ENCODE measurements at regions not wholly inside any gene's neighbourhood (a gene's known extent, or its start where the extent isn't known, plus 50 kb on each side); places are given as distances from the start of the nearest gene placed in this dataset.
"Not testable (repeated sequence)": the region's sequence is repeated elsewhere in the genome, so short reads cannot be mapped to it uniquely, and the experiment has no call there.

- Mint-ChIP-seq H3K36me3 (ENCODE audit: low read depth, unreplicated experiment) (peaks cover 4% of the 10 kb centered on the region), H3K27me3 (ENCODE audit: unreplicated experiment) (peaks cover 1% of the 10 kb centered on the region), H3K27ac (ENCODE audit: unreplicated experiment) (no peak overlapping the region), H3K4me1 (ENCODE audit: unreplicated experiment) (no peaks in the 10 kb centered on the region), H3K9me3 (ENCODE audit: unreplicated experiment) (no peaks in the 10 kb centered on the region), H3K4me3 (ENCODE audit: unreplicated experiment) (no peak overlapping the region)
- no peak for DNase-seq (ENCODE audit: low spot score)
- no peak for TF ChIP-seq CTCF (IDR thresholded peaks at IDR 0.05; ENCODE audit: unreplicated experiment)
Measured at GRCh38 chr16:88132836-88133506, 181.7 kb downstream of the BANP start.

GRCh38 chr16:88133507-88133843 is 182.2 kb downstream of the BANP start:
- no peak for TF ChIP-seq CTCF (IDR thresholded peaks at IDR 0.05; ENCODE audit: unreplicated experiment)
- no peak overlapping the region for H3K4me3 Mint-ChIP-seq (ENCODE audit: unreplicated experiment)
- no peaks in the 10 kb centered on the region for H3K4me1 Mint-ChIP-seq (ENCODE audit: unreplicated experiment)
- peaks cover 1% of the 10 kb centered on the region for H3K27me3 Mint-ChIP-seq (ENCODE audit: unreplicated experiment)
- H3K9me3 Mint-ChIP-seq (ENCODE audit: unreplicated experiment) = no peaks in the 10 kb centered on the region
- DNase-seq (ENCODE audit: low spot score) = no peak
- no peak overlapping the region for H3K27ac Mint-ChIP-seq (ENCODE audit: unreplicated experiment)
- H3K36me3 Mint-ChIP-seq (ENCODE audit: low read depth, unreplicated experiment) = peaks cover 4% of the 10 kb centered on the region

- not testable (repeated sequence) for H3K27ac Mint-ChIP-seq (ENCODE audit: unreplicated experiment); H3K36me3 Mint-ChIP-seq (ENCODE audit: low read depth, unreplicated experiment)
Measured at GRCh38 chr16:88134172-88134898, 183.1 kb downstream of the BANP start.

GRCh38 chr16:88134899-88135682 is 183.9 kb downstream of the BANP start:
- H3K9me3 Mint-ChIP-seq (ENCODE audit: unreplicated experiment); H3K36me3 Mint-ChIP-seq (ENCODE audit: low read depth, unreplicated experiment); DNase-seq (ENCODE audit: low spot score); H3K27ac Mint-ChIP-seq (ENCODE audit: unreplicated experiment); H3K4me1 Mint-ChIP-seq (ENCODE audit: unreplicated experiment); H3K27me3 Mint-ChIP-seq (ENCODE audit: unreplicated experiment); H3K4me3 Mint-ChIP-seq (ENCODE audit: unreplicated experiment): not testable (repeated sequence)

More at GRCh38 chr16:88134172-88134898, 183.1 kb downstream of the BANP start:
- H3K4me3 Mint-ChIP-seq (ENCODE audit: unreplicated experiment); H3K4me1 Mint-ChIP-seq (ENCODE audit: unreplicated experiment); H3K27me3 Mint-ChIP-seq (ENCODE audit: unreplicated experiment); H3K9me3 Mint-ChIP-seq (ENCODE audit: unreplicated experiment); DNase-seq (ENCODE audit: low spot score): not testable (repeated sequence)

GRCh38 chr16:88136211-88136713 is 185.0 kb downstream of the BANP start:
- not testable (repeated sequence) for DNase-seq (ENCODE audit: low spot score); H3K4me3 Mint-ChIP-seq (ENCODE audit: unreplicated experiment); H3K36me3 Mint-ChIP-seq (ENCODE audit: low read depth, unreplicated experiment); H3K27ac Mint-ChIP-seq (ENCODE audit: unreplicated experiment); H3K9me3 Mint-ChIP-seq (ENCODE audit: unreplicated experiment); H3K27me3 Mint-ChIP-seq (ENCODE audit: unreplicated experiment); H3K4me1 Mint-ChIP-seq (ENCODE audit: unreplicated experiment)

- H3K27me3 Mint-ChIP-seq (ENCODE audit: unreplicated experiment); DNase-seq (ENCODE audit: low spot score); H3K27ac Mint-ChIP-seq (ENCODE audit: unreplicated experiment); H3K36me3 Mint-ChIP-seq (ENCODE audit: low read depth, unreplicated experiment); H3K4me1 Mint-ChIP-seq (ENCODE audit: unreplicated experiment); H3K4me3 Mint-ChIP-seq (ENCODE audit: unreplicated experiment); H3K9me3 Mint-ChIP-seq (ENCODE audit: unreplicated experiment): not testable (repeated sequence)
Measured at GRCh38 chr16:88136939-88137338, 185.7 kb downstream of the BANP start.

GRCh38 chr16:88139141-88139540 is 187.9 kb downstream of the BANP start:
- not testable (repeated sequence) for H3K9me3 Mint-ChIP-seq (ENCODE audit: unreplicated experiment); H3K36me3 Mint-ChIP-seq (ENCODE audit: low read depth, unreplicated experiment); H3K27ac Mint-ChIP-seq (ENCODE audit: unreplicated experiment); H3K4me3 Mint-ChIP-seq (ENCODE audit: unreplicated experiment); DNase-seq (ENCODE audit: low spot score); H3K4me1 Mint-ChIP-seq (ENCODE audit: unreplicated experiment); H3K27me3 Mint-ChIP-seq (ENCODE audit: unreplicated experiment)

GRCh38 chr16:88140195-88140594 is 189.0 kb downstream of the BANP start:
- H3K27ac Mint-ChIP-seq (ENCODE audit: unreplicated experiment); H3K27me3 Mint-ChIP-seq (ENCODE audit: unreplicated experiment); DNase-seq (ENCODE audit: low spot score); H3K4me3 Mint-ChIP-seq (ENCODE audit: unreplicated experiment); H3K4me1 Mint-ChIP-seq (ENCODE audit: unreplicated experiment); H3K36me3 Mint-ChIP-seq (ENCODE audit: low read depth, unreplicated experiment); H3K9me3 Mint-ChIP-seq (ENCODE audit: unreplicated experiment): not testable (repeated sequence)
